Cardiac muscle cell (in vitro differentiated cells and primary cell): ENCODE measurements at regions not wholly inside any gene's neighbourhood (a gene's known extent, or its start where the extent isn't known, plus 50 kb on each side); places are given as distances from the start of the nearest gene placed in this dataset.
"Not testable (repeated sequence)": the region's sequence is repeated elsewhere in the genome, so short reads cannot be mapped to it uniquely, and the experiment has no call there.

Experiments used
- DNase-seq, 2 donors: peaks; one replicate each; pipeline versions ENCODE4 v3.0.0 to v3.0.0-alpha.2; 2010 to 2017; ENCODE audit warnings: low read depth in 1 of 2, low spot score in 1 of 2
- H3K27ac ChIP-seq: fragments of 200-600 bp; sonication (generic); 2 replicates; pipeline ENCODE4 v1.5.1; 2016
- H3K27me3 ChIP-seq: fragments of 200-600 bp; sonication (generic); 2 replicates; pipeline ENCODE4 v1.6.0; 2016; ENCODE audit warnings: control low read depth
- H3K36me3 ChIP-seq: fragments of 200-600 bp; sonication (generic); 2 replicates; pipeline ENCODE4 v1.5.1; 2016; ENCODE audit warnings: control low read depth
- H3K4me1 ChIP-seq: fragments of 200-600 bp; sonication (generic); 2 replicates; pipeline ENCODE4 v1.8.1; 2017; ENCODE audit warnings: low read depth, mild to moderate bottlenecking, mixed run types
- H3K4me3 ChIP-seq: fragments of 200-600 bp; sonication (generic); 2 replicates; pipeline ENCODE4 v1.5.1; 2016; ENCODE audit warnings: mild to moderate bottlenecking
- H3K9me3 ChIP-seq: fragments of 200-600 bp; sonication (generic); 2 replicates; pipeline ENCODE4 v1.5.1; 2017; ENCODE audit warnings: low read depth, mild to moderate bottlenecking, control low read depth
- TF ChIP-seq, protein P1 (sequence below): IDR thresholded peaks from 2 replicates; pipeline ENCODE4 v1.5.1; 2012; ENCODE audit warnings: low read depth, mild to moderate bottlenecking, low read length

- Histone ChIP-seq H3K27me3 (no peaks in the 10 kb centered on the region), H3K36me3 (no peaks in the 10 kb centered on the region), H3K9me3 (no peaks in the 10 kb centered on the region), H3K4me3 (no peak overlapping the region), H3K27ac (no peak overlapping the region), H3K4me1 (no peaks in the 10 kb centered on the region)
- TF ChIP-seq, protein P1, sequence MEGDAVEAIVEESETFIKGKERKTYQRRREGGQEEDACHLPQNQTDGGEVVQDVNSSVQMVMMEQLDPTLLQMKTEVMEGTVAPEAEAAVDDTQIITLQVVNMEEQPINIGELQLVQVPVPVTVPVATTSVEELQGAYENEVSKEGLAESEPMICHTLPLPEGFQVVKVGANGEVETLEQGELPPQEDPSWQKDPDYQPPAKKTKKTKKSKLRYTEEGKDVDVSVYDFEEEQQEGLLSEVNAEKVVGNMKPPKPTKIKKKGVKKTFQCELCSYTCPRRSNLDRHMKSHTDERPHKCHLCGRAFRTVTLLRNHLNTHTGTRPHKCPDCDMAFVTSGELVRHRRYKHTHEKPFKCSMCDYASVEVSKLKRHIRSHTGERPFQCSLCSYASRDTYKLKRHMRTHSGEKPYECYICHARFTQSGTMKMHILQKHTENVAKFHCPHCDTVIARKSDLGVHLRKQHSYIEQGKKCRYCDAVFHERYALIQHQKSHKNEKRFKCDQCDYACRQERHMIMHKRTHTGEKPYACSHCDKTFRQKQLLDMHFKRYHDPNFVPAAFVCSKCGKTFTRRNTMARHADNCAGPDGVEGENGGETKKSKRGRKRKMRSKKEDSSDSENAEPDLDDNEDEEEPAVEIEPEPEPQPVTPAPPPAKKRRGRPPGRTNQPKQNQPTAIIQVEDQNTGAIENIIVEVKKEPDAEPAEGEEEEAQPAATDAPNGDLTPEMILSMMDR: no peak
- no peak for DNase-seq
These were observed 1071.1 kb upstream of the FLRT2 start for GRCh38 chr14:84458881-84459280.

DNA sequence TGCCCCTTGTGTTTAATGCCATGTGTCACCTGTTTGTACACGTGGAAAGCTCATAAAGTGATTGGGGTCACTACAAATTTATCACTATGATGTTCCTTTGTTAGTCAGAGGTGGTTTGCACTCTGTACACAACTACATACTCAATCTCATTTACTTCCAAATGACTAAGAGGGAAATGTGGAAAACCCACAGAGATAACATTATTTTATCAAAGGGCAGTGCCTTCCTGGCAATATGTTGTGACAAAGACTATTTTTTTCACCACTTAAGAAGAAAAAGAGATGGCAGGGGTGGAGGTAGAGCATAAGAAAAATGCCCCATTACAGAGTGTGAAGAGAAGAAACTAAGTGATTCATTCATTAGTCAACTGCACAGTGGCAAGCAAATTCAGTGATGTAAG, 1064.1 kb upstream of the FLRT2 start:
- Histone ChIP-seq H3K27ac (no peak overlapping the region), H3K4me1 (no peaks in the 10 kb centered on the region), H3K27me3 (no peaks in the 10 kb centered on the region), H3K36me3 (no peaks in the 10 kb centered on the region), H3K9me3 (no peaks in the 10 kb centered on the region), H3K4me3 (no peak overlapping the region)
- DNase-seq: peak in 1 of 2 donors; percentile 10
- TF ChIP-seq, protein P1: no peak

DNA sequence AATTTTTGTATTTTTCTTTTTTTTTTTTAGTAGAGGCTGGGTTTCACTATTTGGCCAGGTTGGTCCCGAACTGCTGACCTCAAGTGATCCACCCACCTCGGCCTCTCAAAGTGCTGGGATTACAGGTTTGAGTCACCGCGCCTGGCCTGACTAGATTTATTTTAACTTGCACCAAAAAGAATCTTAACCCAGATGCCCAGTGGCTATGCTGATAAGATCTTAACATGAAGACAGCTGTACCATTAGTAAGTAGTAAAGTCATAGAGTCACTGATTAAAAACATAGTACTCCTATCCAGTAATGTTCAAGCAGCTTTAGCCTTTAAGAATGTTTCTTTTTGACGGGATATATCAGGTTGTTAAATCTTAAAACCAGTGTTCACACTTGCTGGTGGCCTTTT, 1061.8 kb upstream of the FLRT2 start:
- H3K4me3 ChIP-seq: no peak overlapping the region
- DNase-seq: no peak
- H3K27me3 ChIP-seq: no peaks in the 10 kb centered on the region
- no peaks in the 10 kb centered on the region for H3K9me3 ChIP-seq
- no peak overlapping the region for H3K27ac ChIP-seq
- TF ChIP-seq, protein P1: no peak
- no peaks in the 10 kb centered on the region for H3K36me3 ChIP-seq
- no peaks in the 10 kb centered on the region for H3K4me1 ChIP-seq

GRCh38 chr14:84477996-84478395, 1051.9 kb upstream of the FLRT2 start:
- Histone ChIP-seq H3K4me3 (no peak overlapping the region), H3K27ac (no peak overlapping the region), H3K9me3 (no peaks in the 10 kb centered on the region), H3K27me3 (no peaks in the 10 kb centered on the region), H3K36me3 (no peaks in the 10 kb centered on the region), H3K4me1 (no peaks in the 10 kb centered on the region)
- TF ChIP-seq, protein P1: no peak
- peak; percentile 12 to 14 for DNase-seq

DNA sequence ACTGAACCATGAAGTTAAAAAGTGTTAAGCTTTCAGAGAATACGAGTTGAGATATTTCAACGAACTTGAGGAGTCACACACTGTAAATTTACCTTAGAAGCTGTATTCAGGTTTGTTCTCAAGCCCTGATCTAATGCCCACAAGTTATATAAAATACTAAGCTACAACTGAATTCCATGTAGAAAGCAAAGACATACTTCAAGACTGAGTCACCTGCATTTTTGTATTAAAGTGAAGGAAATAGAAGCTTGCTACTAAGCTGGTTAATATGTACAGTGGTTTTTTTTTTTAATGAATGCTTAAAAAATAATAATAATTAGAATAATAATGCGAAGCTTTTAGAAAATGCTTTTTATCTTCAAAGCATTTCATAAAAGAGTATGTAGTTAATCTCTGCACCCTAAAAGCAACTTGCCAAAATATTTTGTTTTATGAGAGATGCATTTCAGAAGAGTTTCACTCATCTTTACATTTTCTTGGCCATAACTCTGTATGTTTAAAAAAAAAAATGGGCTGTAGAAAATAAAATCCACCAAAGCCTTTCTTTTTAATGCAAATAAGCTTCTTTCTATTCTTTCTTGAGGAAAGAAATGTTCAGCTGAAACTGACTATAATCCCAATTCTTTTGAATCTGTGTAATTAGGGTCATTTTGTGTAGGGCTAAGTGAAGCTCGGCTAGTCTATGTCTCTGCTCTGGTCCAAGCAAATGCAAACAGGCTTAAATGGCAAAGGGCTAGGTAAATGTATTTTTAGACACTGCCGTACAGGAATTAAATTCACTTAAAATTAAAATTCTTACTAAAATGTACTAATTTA, 1047.5 kb upstream of the FLRT2 start:
- Histone ChIP-seq H3K4me3 (no peak overlapping the region), H3K4me1 (no peaks in the 10 kb centered on the region), H3K36me3 (no peaks in the 10 kb centered on the region), H3K9me3 (no peaks in the 10 kb centered on the region), H3K27me3 (no peaks in the 10 kb centered on the region), H3K27ac (no peak overlapping the region)
- DNase-seq: peak in 1 of 2 donors; percentile 66
- TF ChIP-seq, protein P1: no peak

DNA sequence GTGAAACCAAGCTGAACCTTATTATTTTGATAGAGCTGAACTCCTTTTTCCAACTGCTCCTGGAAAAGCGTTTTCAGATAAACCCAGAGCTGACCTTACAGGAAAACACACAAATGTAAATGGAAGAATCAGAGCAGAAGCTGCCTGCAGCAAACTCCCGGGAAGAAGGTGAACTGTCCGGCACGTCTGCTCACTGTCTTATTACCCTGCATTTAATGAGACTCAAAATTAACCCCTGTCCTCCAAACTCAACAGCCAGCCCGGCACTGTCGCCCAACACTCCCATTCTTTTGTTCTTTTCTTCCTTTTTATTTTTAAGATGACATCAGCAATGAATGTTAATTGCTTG, 1046.9 kb upstream of the FLRT2 start:
- no peaks in the 10 kb centered on the region for H3K36me3 ChIP-seq
- H3K9me3 ChIP-seq: no peaks in the 10 kb centered on the region
- TF ChIP-seq, protein P1: no peak
- H3K4me3 ChIP-seq: no peak overlapping the region
- no peaks in the 10 kb centered on the region for H3K27me3 ChIP-seq
- H3K27ac ChIP-seq: no peak overlapping the region
- no peaks in the 10 kb centered on the region for H3K4me1 ChIP-seq
- no peak for DNase-seq

- H3K9me3 ChIP-seq, DNase-seq, H3K36me3 ChIP-seq, H3K27ac ChIP-seq, H3K4me1 ChIP-seq, H3K4me3 ChIP-seq, H3K27me3 ChIP-seq: not testable (repeated sequence)
These were observed 1045.7 kb upstream of the FLRT2 start for GRCh38 chr14:84484243-84484642.
